ENCODE measurements at regions not wholly inside any gene's neighbourhood (a gene's known extent, or its start where the extent isn't known, plus 50 kb on each side); places are given as distances from the start of the nearest gene placed in this dataset.

GRCh38 chr4:30989508-30989907, 269.3 kb downstream of the PCDH7 start:
- TF ChIP-seq POLR2A (IDR thresholded peaks at IDR 0.05) (no peak), EP300 (IDR thresholded peaks at IDR 0.05) (no peak)
